Mesendoderm (in vitro differentiated cells): ENCODE measurements at regions not wholly inside any gene's neighbourhood (a gene's known extent, or its start where the extent isn't known, plus 50 kb on each side); places are given as distances from the start of the nearest gene placed in this dataset.
A peak's percentile ranks its signal among the peaks of the same experiment; 100 is the strongest.

Experiments
- DNase-seq: peaks from one replicate; pipeline ENCODE4 v3.0.0; 2013
- H2AK5ac ChIP-seq: 2 replicates; pipeline ENCODE4 v1.6.1; 2013; ENCODE audit warnings: low read length, inconsistent platforms
- H2BK120ac ChIP-seq: 2 replicates; pipeline ENCODE4 v1.6.1; 2013; ENCODE audit warnings: low read depth, mild to moderate bottlenecking, low read length, moderate library complexity, mixed read lengths
- H2BK15ac ChIP-seq: replicated peaks from 2 replicates; pipeline ENCODE4 v1.6.1; 2013; ENCODE audit warnings: low read depth, mild to moderate bottlenecking, moderate library complexity
- H2BK5ac ChIP-seq: 2 replicates; pipeline ENCODE4 v1.6.1; 2013; ENCODE audit warnings: low read length, inconsistent platforms
- H3K18ac ChIP-seq: 2 replicates; pipeline ENCODE4 v1.6.1; 2013; ENCODE audit warnings: mild to moderate bottlenecking, low read length, mixed read lengths
- H3K23ac ChIP-seq: one replicate; pipeline ENCODE4 v1.6.1; 2013; ENCODE audit warnings: low read length
- H3K27ac ChIP-seq: 2 replicates; pipeline ENCODE4 v1.5.1; 2013; ENCODE audit warnings: low read depth, mild to moderate bottlenecking, inconsistent platforms, low read length, moderate library complexity
- H3K27me3 ChIP-seq: 2 replicates; pipeline ENCODE4 v1.6.1; 2013; ENCODE audit warnings: low read length, control low read depth, mild to moderate bottlenecking, inconsistent platforms; ENCODE audit not compliant: insufficient read depth, poor library complexity
- H3K36me3 ChIP-seq: 2 replicates; pipeline ENCODE4 v1.6.1; 2013; ENCODE audit warnings: low read length, inconsistent platforms; ENCODE audit not compliant: control insufficient read depth, insufficient read depth
- H3K4ac ChIP-seq: one replicate; pipeline ENCODE4 v1.6.1; 2013; ENCODE audit warnings: low read depth, mild to moderate bottlenecking, low read length, moderate library complexity
- H3K4me1 ChIP-seq: 2 replicates; pipeline ENCODE4 v1.6.1; 2013; ENCODE audit warnings: low read depth, low read length, inconsistent platforms; ENCODE audit not compliant: control insufficient read depth
- H3K4me2 ChIP-seq: 2 replicates; pipeline ENCODE4 v1.6.1; 2013; ENCODE audit warnings: low read length
- H3K4me3 ChIP-seq: 2 replicates; pipeline ENCODE4 v1.5.1; 2013; ENCODE audit warnings: mild to moderate bottlenecking, low read length
- H3K56ac ChIP-seq: one replicate; pipeline ENCODE4 v1.6.1; 2013; ENCODE audit warnings: low read length
- H3K79me1 ChIP-seq: 2 replicates; pipeline ENCODE4 v1.6.1; 2013; ENCODE audit warnings: low read length, inconsistent platforms
- H3K79me2 ChIP-seq: 2 replicates; pipeline ENCODE4 v1.6.1; 2013; ENCODE audit warnings: mild to moderate bottlenecking, low read length; ENCODE audit not compliant: control insufficient read depth, insufficient read depth
- H3K9ac ChIP-seq: 2 replicates; pipeline ENCODE4 v1.6.1; 2013; ENCODE audit warnings: low read length, inconsistent platforms
- H4K5ac ChIP-seq: one replicate; pipeline ENCODE4 v1.6.1; 2013; ENCODE audit warnings: low read length
- H4K8ac ChIP-seq: one replicate; pipeline ENCODE4 v1.6.1; 2013; ENCODE audit warnings: low read depth, mild to moderate bottlenecking, control low read depth, low read length, moderate library complexity
- WGBS: extraction: QIAGEN DNeasy Blood & Tissue Kit; methylation state at CpG from one replicate; pipeline ENCODE4 v1.1.7; 2013; ENCODE audit warnings: low lambda C conversion rate, missing lambda C conversion rate; ENCODE audit not compliant: insufficient coverage; ENCODE audit errors: extremely low coverage; 5-methylcytosine and 5-hydroxymethylcytosine counted together

- Histone ChIP-seq H3K9ac (no peak overlapping the region), H3K56ac (no peak overlapping the region), H4K5ac (no peak overlapping the region), H3K36me3 (no peaks in the 10 kb centered on the region), H3K79me1 (no peaks in the 10 kb centered on the region), H4K8ac (no peak overlapping the region), H3K27ac (no peak overlapping the region), H3K4me3 (no peak overlapping the region), H3K4me1 (no peaks in the 10 kb centered on the region), H3K79me2 (no peaks in the 10 kb centered on the region), H3K23ac (no peak overlapping the region), H2BK15ac (no peak overlapping the region), H2BK120ac (no peak overlapping the region), H2BK5ac (no peak overlapping the region), H2AK5ac (no peak overlapping the region), H3K4ac (no peak overlapping the region), H3K18ac (no peak overlapping the region), H3K27me3 (no peaks in the 10 kb centered on the region), H3K4me2 (no peak overlapping the region)
- no peak for DNase-seq
- no CpG with 5 or more reads among the region's 7 CpGs for WGBS
These were observed 708.2 kb downstream of the EFNB2 start for GRCh38 chr13:105827111-105827809.

DNA sequence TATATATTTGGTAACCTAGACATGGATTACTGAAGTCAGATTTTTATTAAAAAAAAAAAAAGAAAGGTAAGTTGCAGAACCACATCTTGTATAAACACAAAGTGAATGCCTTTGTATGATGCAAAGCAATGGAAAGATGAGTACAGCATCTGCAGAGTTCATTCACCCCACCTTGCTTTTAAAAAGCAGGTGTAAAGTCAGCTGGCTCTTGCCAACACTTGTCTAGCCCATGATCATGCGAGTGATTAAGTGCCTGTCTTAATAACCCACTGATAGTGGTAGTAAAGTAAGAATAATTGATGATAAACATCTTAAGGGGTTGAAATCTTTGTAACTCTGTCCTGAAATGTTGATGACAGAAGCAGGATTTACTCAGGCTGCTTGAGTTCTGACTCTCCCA, 710.4 kb downstream of the EFNB2 start:
- no peaks in the 10 kb centered on the region for H3K79me1 ChIP-seq
- H3K18ac ChIP-seq, result no peak overlapping the region
- H3K9ac ChIP-seq, result no peak overlapping the region
- H2BK15ac ChIP-seq, result no peak overlapping the region
- WGBS, result no CpG with 5 or more reads among the region's 1 CpG
- no peaks in the 10 kb centered on the region for H3K79me2 ChIP-seq
- no peak overlapping the region for H2BK5ac ChIP-seq
- H4K8ac ChIP-seq, result no peak overlapping the region
- H2AK5ac ChIP-seq, result no peak overlapping the region
- DNase-seq, result no peak
- H3K4me1 ChIP-seq, result no peaks in the 10 kb centered on the region
- H3K4me2 ChIP-seq, result no peak overlapping the region
- H3K27ac ChIP-seq, result no peak overlapping the region
- H3K36me3 ChIP-seq, result no peaks in the 10 kb centered on the region
- H4K5ac ChIP-seq, result no peak overlapping the region
- no peak overlapping the region for H3K4ac ChIP-seq
- H2BK120ac ChIP-seq, result no peak overlapping the region
- H3K23ac ChIP-seq, result no peak overlapping the region
- H3K27me3 ChIP-seq, result no peaks in the 10 kb centered on the region
- no peak overlapping the region for H3K4me3 ChIP-seq
- no peak overlapping the region for H3K56ac ChIP-seq

DNA sequence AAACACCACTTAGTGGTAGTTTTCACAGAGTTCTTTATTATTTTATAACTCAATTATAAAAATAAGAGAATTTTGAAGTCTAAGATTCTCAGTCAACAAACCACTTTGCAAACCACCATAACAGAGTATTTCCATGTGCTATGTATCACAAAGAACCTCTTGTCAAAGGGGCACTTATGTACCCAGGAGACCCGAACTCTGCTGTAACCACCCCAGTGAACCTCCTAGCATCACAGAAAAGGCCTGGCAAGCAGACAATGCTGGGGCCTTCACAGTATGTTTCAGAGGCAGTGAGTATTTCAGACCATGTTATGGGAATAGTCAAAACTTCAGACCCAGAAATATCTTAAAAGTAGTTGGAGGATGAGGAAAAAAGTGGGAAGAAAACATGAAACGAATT, 714.1 kb downstream of the EFNB2 start:
- Histone ChIP-seq H3K23ac (no peak overlapping the region), H2BK15ac (no peak overlapping the region), H2AK5ac (no peak overlapping the region), H3K9ac (no peak overlapping the region), H3K27ac (no peak overlapping the region), H3K4me1 (peaks cover 11% of the 10 kb centered on the region), H3K27me3 (no peaks in the 10 kb centered on the region), H2BK120ac (no peak overlapping the region), H3K56ac (no peak overlapping the region), H3K4me2 (no peak overlapping the region), H2BK5ac (no peak overlapping the region), H3K18ac (no peak overlapping the region), H3K4ac (no peak overlapping the region), H3K79me2 (no peaks in the 10 kb centered on the region), H4K8ac (no peak overlapping the region), H3K79me1 (no peaks in the 10 kb centered on the region), H3K36me3 (no peaks in the 10 kb centered on the region), H3K4me3 (no peak overlapping the region), H4K5ac (no peak overlapping the region)
- WGBS, result no CpG with 5 or more reads among the region's 2 CpGs
- DNase-seq, result no peak

DNA sequence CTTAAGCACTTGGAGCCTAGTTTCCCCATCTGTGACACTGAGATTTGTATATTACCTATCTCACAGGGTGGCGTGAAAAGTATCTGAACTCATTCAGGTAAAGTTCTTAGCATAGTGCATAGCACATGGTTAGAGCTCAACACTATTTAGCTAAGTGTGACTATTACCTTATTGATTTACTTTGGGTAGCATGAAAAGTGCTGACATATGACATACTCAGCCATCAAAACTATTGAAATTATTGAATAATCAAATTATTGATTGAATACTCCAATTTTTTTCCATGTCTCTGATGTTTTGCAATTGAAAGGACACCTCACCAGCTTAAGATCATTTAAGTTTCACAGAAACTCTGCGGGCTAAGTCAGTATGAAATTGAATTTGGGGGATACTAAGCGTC, 715.0 kb downstream of the EFNB2 start:
- Histone ChIP-seq H3K27ac (no peak overlapping the region), H3K4me2 (no peak overlapping the region), H3K18ac (no peak overlapping the region), H3K36me3 (no peaks in the 10 kb centered on the region), H3K23ac (no peak overlapping the region), H4K5ac (no peak overlapping the region), H3K4me1 (peaks cover 11% of the 10 kb centered on the region), H3K56ac (no peak overlapping the region), H2BK15ac (no peak overlapping the region), H3K4me3 (no peak overlapping the region), H3K4ac (no peak overlapping the region), H3K27me3 (no peaks in the 10 kb centered on the region), H3K79me1 (no peaks in the 10 kb centered on the region), H2BK120ac (no peak overlapping the region), H2BK5ac (no peak overlapping the region), H4K8ac (no peak overlapping the region), H3K79me2 (no peaks in the 10 kb centered on the region), H3K9ac (no peak overlapping the region), H2AK5ac (no peak overlapping the region)
- WGBS, result no CpG with 5 or more reads among the region's 3 CpGs
- DNase-seq, result no peak

DNA sequence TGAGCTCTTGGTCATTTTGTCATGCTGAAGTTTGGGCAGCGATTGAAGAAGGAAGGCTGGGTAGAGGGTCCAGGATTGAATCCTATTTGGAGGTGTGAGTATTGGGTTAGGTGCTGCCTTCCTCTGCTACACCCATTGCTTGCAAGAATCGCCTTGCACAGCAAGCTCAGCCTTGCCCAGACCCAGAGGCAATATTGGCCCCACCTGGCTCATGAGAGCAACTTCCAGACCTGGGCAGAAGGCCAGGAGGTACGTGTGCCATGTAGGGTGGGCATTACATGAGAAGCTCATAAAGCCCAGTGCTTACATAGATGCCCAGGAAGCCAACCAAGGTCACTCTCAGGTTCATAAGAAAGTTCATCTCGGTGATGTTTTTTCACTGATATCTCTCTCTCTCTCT, 718.0 kb downstream of the EFNB2 start:
- no peak overlapping the region for H3K23ac ChIP-seq
- no CpG with 5 or more reads among the region's 4 CpGs for WGBS

DNA sequence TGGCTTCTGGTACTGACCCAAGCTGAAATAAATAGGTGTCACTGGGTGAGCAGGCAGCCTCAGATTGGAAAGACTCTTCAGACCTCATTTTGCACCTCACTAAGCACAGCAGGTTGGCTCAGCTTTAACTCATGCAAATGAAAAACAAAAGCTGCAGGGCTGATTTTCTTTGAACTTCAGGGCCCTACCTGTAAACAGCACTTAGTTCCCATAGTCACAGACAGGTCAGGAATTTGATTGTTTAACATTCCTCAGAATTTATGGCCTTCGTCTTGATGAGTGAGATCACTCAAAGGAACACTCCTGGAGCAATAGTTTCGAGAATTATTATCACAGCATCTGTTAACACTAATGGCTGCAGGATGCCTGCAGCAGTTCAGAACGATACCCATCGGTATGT, 718.5 kb downstream of the EFNB2 start:
- H3K36me3 ChIP-seq, result no peaks in the 10 kb centered on the region
- no peak overlapping the region for H2BK5ac ChIP-seq
- H3K56ac ChIP-seq, result no peak overlapping the region
- peak; percentile 94 for DNase-seq
- no peak overlapping the region for H2AK5ac ChIP-seq
- no peaks in the 10 kb centered on the region for H3K27me3 ChIP-seq
- peaks cover 11% of the 10 kb centered on the region for H3K4me1 ChIP-seq
- H2BK15ac ChIP-seq, result no peak overlapping the region
- no peak overlapping the region for H3K4me2 ChIP-seq
- H3K79me2 ChIP-seq, result no peaks in the 10 kb centered on the region
- no peaks in the 10 kb centered on the region for H3K79me1 ChIP-seq
- H2BK120ac ChIP-seq, result no peak overlapping the region
- H3K27ac ChIP-seq, result no peak overlapping the region
- no peak overlapping the region for H3K18ac ChIP-seq
- no peak overlapping the region for H3K23ac ChIP-seq
- no CpG with 5 or more reads among the region's 4 CpGs for WGBS
- no peak overlapping the region for H3K4ac ChIP-seq
- H4K5ac ChIP-seq, result no peak overlapping the region
- H4K8ac ChIP-seq, result no peak overlapping the region
- no peak overlapping the region for H3K4me3 ChIP-seq
- no peak overlapping the region for H3K9ac ChIP-seq

More for the DNA sequence above, 718.0 kb downstream of the EFNB2 start:
- Histone ChIP-seq H3K79me2 (no peaks in the 10 kb centered on the region), H4K8ac (no peak overlapping the region), H3K4ac (no peak overlapping the region), H3K4me3 (no peak overlapping the region), H3K36me3 (no peaks in the 10 kb centered on the region), H3K79me1 (no peaks in the 10 kb centered on the region), H4K5ac (no peak overlapping the region), H3K9ac (no peak overlapping the region), H3K18ac (peak overlapping the region; percentile 7), H2BK5ac (no peak overlapping the region), H3K4me2 (no peak overlapping the region), H3K4me1 (peaks cover 11% of the 10 kb centered on the region), H3K27ac (no peak overlapping the region), H3K27me3 (no peaks in the 10 kb centered on the region), H2BK120ac (no peak overlapping the region), H3K56ac (no peak overlapping the region), H2AK5ac (no peak overlapping the region), H2BK15ac (no peak overlapping the region)
- no peak for DNase-seq
